HepG2 (cell line): ENCODE measurements at regions not wholly inside any gene's neighbourhood (a gene's known extent, or its start where the extent isn't known, plus 50 kb on each side); places are given as distances from the start of the nearest gene placed in this dataset.

ENCODE experiments used
- CREM ChIP-seq, 2 experiments: sonication (generic) in 1 of 2; formaldehyde crosslinking in 1 of 2; IDR thresholded peaks; 2 replicates each; pipeline versions ENCODE4 v1.4.0 to v1.6.1; 2016 to 2020; ENCODE audit warnings: antibody characterized with exemption in 1 of 2, mild to moderate bottlenecking in 1 of 2, missing genetic modification reagents in 1 of 2
- MIER2 ChIP-seq: IDR thresholded peaks from 2 replicates; pipeline ENCODE4 v1.6.1; 2016; ENCODE audit warnings: missing biosample characterization, missing genetic modification reagents
- NBN ChIP-seq: fragments of 450-650 bp; conservative IDR thresholded peaks from 2 replicates; pipeline ENCODE4 v1.6.1; 2017
- NR3C1 ChIP-seq: sonication (generic); formaldehyde crosslinking; IDR thresholded peaks from 2 replicates; pipeline ENCODE4 v1.4.0; 2020; ENCODE audit warnings: missing genetic modification reagents
- PTBP1 ChIP-seq: fragments of 200-400 bp; formaldehyde crosslinking; IDR thresholded peaks from 2 replicates; pipeline ENCODE4 v1.6.1; 2018; ENCODE audit warnings: low read length, low read depth; ENCODE audit not compliant: poor library complexity, severe bottlenecking
- RBM39 ChIP-seq: fragments of 200-400 bp; formaldehyde crosslinking; IDR thresholded peaks from one replicate; pipeline ENCODE4 v1.6.1; 2018; ENCODE audit warnings: antibody characterized with exemption, mild to moderate bottlenecking, low read depth, low read length; ENCODE audit not compliant: poor library complexity, severe bottlenecking
- ZNF841 ChIP-seq: sonication (generic); formaldehyde crosslinking; IDR thresholded peaks from 2 replicates; pipeline ENCODE4 v1.8.1; 2023; ENCODE audit warnings: missing genetic modification reagents, borderline replicate concordance
- TF ChIP-seq, protein P1 (sequence below): sonication (generic); formaldehyde crosslinking; IDR thresholded peaks from 2 replicates; pipeline ENCODE4 v1.4.0; 2020; ENCODE audit warnings: missing genetic modification reagents
- TF ChIP-seq, protein P2 (sequence below): sonication (generic); formaldehyde crosslinking; IDR thresholded peaks from 2 replicates; pipeline ENCODE4 v1.5.0; 2020; ENCODE audit warnings: mild to moderate bottlenecking, missing genetic modification reagents, moderate library complexity
- TF ChIP-seq, protein P3 (sequence below): sonication (generic); formaldehyde crosslinking; IDR thresholded peaks from 2 replicates; pipeline ENCODE4 v1.5.0; 2020; ENCODE audit warnings: mild to moderate bottlenecking, missing genetic modification reagents
- TF ChIP-seq, protein P4 (sequence below): sonication (generic); formaldehyde crosslinking; IDR thresholded peaks from 2 replicates; pipeline ENCODE4 v1.4.0; 2020; ENCODE audit warnings: missing genetic modification reagents, borderline replicate concordance
- TF ChIP-seq, protein P5 (sequence below): sonication (generic); formaldehyde crosslinking; IDR thresholded peaks from 2 replicates; pipeline ENCODE4 v1.4.0; 2020; ENCODE audit warnings: mild to moderate bottlenecking, low read depth, missing genetic modification reagents

DNA sequence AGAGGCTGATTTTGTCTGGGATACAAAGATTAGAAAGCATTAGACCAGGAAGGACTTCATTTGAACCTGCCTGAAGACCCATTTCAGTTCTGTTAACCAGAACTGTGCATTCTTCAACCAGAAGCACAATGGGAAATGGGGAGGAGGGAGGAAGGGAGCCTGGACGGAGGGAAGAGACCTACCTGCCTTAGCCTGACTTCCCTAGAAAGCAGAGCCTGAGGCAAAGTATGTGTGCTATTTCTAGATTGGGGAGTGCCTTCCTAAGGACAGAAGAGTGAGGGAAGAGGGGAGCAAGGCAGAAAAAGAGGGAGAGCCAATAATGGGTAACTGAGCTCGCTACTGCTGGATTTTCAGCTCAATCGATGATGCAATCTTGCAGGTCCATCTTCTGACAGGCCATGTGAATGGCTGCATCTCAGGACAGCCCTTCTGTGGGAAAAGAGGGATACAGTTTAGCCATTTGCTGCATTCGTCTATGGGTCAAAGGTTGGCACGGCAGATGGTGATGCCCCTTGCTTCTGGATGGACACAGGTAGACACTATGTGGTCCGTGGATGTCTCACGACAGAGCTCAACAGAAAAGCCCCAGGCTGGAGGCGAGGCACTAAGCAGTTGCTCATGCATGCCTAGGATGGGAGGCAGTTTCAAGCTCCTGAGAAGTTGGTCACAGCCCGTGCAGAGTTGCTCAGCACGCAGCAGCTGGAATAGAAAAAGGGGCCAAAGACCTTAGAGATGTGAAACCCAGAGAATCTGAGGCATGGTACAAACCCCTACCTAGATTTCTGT lies 78.8 kb upstream of the UBL3 start:
- TF ChIP-seq ZNF841 (CRISPR knock-in tag) (no peak), NBN (no peak), RBM39 (no peak), PTBP1 (no peak), MIER2 (no peak), CREM (IDR thresholded peaks at IDR 0.05) (no peak), CREM (CRISPR knock-in tag; IDR thresholded peaks at IDR 0.05) (no peak), NR3C1 (no peak)
- TF ChIP-seq, protein P1, sequence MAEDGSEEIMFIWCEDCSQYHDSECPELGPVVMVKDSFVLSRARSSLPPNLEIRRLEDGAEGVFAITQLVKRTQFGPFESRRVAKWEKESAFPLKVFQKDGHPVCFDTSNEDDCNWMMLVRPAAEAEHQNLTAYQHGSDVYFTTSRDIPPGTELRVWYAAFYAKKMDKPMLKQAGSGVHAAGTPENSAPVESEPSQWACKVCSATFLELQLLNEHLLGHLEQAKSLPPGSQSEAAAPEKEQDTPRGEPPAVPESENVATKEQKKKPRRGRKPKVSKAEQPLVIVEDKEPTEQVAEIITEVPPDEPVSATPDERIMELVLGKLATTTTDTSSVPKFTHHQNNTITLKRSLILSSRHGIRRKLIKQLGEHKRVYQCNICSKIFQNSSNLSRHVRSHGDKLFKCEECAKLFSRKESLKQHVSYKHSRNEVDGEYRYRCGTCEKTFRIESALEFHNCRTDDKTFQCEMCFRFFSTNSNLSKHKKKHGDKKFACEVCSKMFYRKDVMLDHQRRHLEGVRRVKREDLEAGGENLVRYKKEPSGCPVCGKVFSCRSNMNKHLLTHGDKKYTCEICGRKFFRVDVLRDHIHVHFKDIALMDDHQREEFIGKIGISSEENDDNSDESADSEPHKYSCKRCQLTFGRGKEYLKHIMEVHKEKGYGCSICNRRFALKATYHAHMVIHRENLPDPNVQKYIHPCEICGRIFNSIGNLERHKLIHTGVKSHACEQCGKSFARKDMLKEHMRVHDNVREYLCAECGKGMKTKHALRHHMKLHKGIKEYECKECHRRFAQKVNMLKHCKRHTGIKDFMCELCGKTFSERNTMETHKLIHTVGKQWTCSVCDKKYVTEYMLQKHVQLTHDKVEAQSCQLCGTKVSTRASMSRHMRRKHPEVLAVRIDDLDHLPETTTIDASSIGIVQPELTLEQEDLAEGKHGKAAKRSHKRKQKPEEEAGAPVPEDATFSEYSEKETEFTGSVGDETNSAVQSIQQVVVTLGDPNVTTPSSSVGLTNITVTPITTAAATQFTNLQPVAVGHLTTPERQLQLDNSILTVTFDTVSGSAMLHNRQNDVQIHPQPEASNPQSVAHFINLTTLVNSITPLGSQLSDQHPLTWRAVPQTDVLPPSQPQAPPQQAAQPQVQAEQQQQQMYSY (CRISPR knock-in tag): no peak
- TF ChIP-seq, protein P2, sequence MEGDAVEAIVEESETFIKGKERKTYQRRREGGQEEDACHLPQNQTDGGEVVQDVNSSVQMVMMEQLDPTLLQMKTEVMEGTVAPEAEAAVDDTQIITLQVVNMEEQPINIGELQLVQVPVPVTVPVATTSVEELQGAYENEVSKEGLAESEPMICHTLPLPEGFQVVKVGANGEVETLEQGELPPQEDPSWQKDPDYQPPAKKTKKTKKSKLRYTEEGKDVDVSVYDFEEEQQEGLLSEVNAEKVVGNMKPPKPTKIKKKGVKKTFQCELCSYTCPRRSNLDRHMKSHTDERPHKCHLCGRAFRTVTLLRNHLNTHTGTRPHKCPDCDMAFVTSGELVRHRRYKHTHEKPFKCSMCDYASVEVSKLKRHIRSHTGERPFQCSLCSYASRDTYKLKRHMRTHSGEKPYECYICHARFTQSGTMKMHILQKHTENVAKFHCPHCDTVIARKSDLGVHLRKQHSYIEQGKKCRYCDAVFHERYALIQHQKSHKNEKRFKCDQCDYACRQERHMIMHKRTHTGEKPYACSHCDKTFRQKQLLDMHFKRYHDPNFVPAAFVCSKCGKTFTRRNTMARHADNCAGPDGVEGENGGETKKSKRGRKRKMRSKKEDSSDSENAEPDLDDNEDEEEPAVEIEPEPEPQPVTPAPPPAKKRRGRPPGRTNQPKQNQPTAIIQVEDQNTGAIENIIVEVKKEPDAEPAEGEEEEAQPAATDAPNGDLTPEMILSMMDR (CRISPR knock-in tag): no peak
- TF ChIP-seq, protein P3, sequence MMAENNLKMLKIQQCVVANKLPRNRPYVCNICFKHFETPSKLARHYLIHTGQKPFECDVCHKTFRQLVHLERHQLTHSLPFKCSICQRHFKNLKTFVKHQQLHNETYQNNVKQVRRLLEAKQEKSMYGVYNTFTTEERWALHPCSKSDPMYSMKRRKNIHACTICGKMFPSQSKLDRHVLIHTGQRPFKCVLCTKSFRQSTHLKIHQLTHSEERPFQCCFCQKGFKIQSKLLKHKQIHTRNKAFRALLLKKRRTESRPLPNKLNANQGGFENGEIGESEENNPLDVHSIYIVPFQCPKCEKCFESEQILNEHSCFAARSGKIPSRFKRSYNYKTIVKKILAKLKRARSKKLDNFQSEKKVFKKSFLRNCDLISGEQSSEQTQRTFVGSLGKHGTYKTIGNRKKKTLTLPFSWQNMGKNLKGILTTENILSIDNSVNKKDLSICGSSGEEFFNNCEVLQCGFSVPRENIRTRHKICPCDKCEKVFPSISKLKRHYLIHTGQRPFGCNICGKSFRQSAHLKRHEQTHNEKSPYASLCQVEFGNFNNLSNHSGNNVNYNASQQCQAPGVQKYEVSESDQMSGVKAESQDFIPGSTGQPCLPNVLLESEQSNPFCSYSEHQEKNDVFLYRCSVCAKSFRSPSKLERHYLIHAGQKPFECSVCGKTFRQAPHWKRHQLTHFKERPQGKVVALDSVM (CRISPR knock-in tag): no peak
- TF ChIP-seq, protein P4, sequence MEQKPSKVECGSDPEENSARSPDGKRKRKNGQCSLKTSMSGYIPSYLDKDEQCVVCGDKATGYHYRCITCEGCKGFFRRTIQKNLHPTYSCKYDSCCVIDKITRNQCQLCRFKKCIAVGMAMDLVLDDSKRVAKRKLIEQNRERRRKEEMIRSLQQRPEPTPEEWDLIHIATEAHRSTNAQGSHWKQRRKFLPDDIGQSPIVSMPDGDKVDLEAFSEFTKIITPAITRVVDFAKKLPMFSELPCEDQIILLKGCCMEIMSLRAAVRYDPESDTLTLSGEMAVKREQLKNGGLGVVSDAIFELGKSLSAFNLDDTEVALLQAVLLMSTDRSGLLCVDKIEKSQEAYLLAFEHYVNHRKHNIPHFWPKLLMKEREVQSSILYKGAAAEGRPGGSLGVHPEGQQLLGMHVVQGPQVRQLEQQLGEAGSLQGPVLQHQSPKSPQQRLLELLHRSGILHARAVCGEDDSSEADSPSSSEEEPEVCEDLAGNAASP (CRISPR knock-in tag): no peak
- TF ChIP-seq, protein P5, sequence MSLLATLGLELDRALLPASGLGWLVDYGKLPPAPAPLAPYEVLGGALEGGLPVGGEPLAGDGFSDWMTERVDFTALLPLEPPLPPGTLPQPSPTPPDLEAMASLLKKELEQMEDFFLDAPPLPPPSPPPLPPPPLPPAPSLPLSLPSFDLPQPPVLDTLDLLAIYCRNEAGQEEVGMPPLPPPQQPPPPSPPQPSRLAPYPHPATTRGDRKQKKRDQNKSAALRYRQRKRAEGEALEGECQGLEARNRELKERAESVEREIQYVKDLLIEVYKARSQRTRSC (CRISPR knock-in tag): no peak
